Endodermal cell (in vitro differentiated cells): ENCODE measurements at regions not wholly inside any gene's neighbourhood (a gene's known extent, or its start where the extent isn't known, plus 50 kb on each side); places are given as distances from the start of the nearest gene placed in this dataset.

Experiments
- DNase-seq: peaks from one replicate; pipeline ENCODE4 v3.0.0-alpha.2; 2017
- H3K27ac ChIP-seq: 2 replicates; pipeline ENCODE4 v1.5.1; 2013; ENCODE audit warnings: mild to moderate bottlenecking, low read depth, low read length, moderate library complexity
- H3K27me3 ChIP-seq: 2 replicates; pipeline ENCODE4 v1.6.1; 2013; ENCODE audit warnings: mild to moderate bottlenecking, low read length, moderate library complexity; ENCODE audit not compliant: insufficient read depth, control insufficient read depth, poor library complexity, severe bottlenecking
- H3K36me3 ChIP-seq: 2 replicates; pipeline ENCODE4 v1.7.0; 2013; ENCODE audit warnings: mild to moderate bottlenecking, low read length, moderate library complexity; ENCODE audit not compliant: control insufficient read depth, insufficient read depth
- H3K4me1 ChIP-seq: one replicate; pipeline ENCODE4 v1.7.0; 2013; ENCODE audit warnings: low read length; ENCODE audit not compliant: control insufficient read depth, insufficient read depth
- H3K4me3 ChIP-seq: 2 replicates; pipeline ENCODE4 v1.5.1; 2013; ENCODE audit warnings: mild to moderate bottlenecking, low read length, moderate library complexity
- H3K9ac ChIP-seq: 2 replicates; pipeline ENCODE4 v1.6.1; 2013; ENCODE audit warnings: mild to moderate bottlenecking, low read length, moderate library complexity; ENCODE audit not compliant: poor library complexity, severe bottlenecking; ENCODE audit errors: extremely low read depth
- H3K9me3 ChIP-seq: 2 replicates; pipeline ENCODE4 v1.6.1; 2013; ENCODE audit warnings: mild to moderate bottlenecking, low read length, moderate library complexity; ENCODE audit not compliant: control insufficient read depth
- H3K27ac Mint-ChIP-seq: 2 replicates; pipeline ENCODE4 v1.8.0; 2020; ENCODE audit warnings: mixed read lengths
- H3K27me3 Mint-ChIP-seq: 2 replicates; pipeline ENCODE4 v1.8.0; 2021; ENCODE audit warnings: mild to moderate bottlenecking, mixed read lengths; ENCODE audit not compliant: insufficient read depth
- H3K36me3 Mint-ChIP-seq: 2 replicates; pipeline ENCODE4 v1.8.0; 2020; ENCODE audit warnings: low read depth, mixed read lengths
- H3K4me1 Mint-ChIP-seq: 2 replicates; pipeline ENCODE4 v1.8.0; 2020; ENCODE audit warnings: mixed read lengths
- H3K4me3 Mint-ChIP-seq: 2 replicates; pipeline ENCODE4 v1.8.0; 2020; ENCODE audit warnings: mild to moderate bottlenecking, moderate library complexity, mixed read lengths
- H3K9me3 Mint-ChIP-seq: 2 replicates; pipeline ENCODE4 v1.8.0; 2020; ENCODE audit warnings: mild to moderate bottlenecking, mixed read lengths
- WGBS, 2 experiments: methylation state at CpG; one replicate each; pipeline versions ENCODE4 v1.1.5 to v1.1.7; 2013; ENCODE audit warnings: missing lambda C conversion rate in 2 of 2, mixed read lengths in 1 of 2; ENCODE audit not compliant: insufficient coverage in 1 of 2, insufficient read length in 1 of 2; 5-methylcytosine and 5-hydroxymethylcytosine counted together
- TF ChIP-seq, protein P1 (sequence below): fragments of 200-600 bp; sonication (generic); conservative IDR thresholded peaks from 2 replicates; pipeline ENCODE4 v1.5.0; 2021; ENCODE audit warnings: antibody characterized with exemption, mild to moderate bottlenecking

DNA sequence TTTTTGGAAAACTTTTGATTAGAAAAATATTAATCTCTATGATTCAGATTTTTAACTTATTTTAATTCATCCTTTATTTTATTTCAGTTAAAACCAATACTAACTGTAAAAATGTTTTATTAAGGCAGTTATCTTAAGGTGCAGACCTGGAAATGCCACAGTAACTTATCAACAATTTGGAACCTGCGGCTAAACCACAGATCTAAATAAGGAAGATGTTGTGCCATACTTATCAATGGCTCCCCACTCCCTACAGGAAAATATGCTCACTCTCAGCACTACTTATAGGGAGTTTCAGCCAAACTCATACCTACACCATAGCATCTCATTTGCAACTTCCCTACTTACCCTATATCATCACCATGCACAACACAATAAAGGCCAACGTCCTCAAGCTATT, 226.9 kb upstream of the KYNU start:
- H3K9me3 Mint-ChIP-seq: peaks cover 10% of the 10 kb centered on the region
- Histone ChIP-seq H3K36me3 (no peaks in the 10 kb centered on the region), H3K27ac (no peak overlapping the region), H3K27me3 (peaks cover 13% of the 10 kb centered on the region), H3K4me1 (no peaks in the 10 kb centered on the region), H3K4me3 (no peak overlapping the region), H3K9me3 (no peaks in the 10 kb centered on the region), H3K9ac (no peak overlapping the region)
- peaks cover 9% of the 10 kb centered on the region for H3K27me3 Mint-ChIP-seq
- DNase-seq: no peak
- TF ChIP-seq, protein P1, sequence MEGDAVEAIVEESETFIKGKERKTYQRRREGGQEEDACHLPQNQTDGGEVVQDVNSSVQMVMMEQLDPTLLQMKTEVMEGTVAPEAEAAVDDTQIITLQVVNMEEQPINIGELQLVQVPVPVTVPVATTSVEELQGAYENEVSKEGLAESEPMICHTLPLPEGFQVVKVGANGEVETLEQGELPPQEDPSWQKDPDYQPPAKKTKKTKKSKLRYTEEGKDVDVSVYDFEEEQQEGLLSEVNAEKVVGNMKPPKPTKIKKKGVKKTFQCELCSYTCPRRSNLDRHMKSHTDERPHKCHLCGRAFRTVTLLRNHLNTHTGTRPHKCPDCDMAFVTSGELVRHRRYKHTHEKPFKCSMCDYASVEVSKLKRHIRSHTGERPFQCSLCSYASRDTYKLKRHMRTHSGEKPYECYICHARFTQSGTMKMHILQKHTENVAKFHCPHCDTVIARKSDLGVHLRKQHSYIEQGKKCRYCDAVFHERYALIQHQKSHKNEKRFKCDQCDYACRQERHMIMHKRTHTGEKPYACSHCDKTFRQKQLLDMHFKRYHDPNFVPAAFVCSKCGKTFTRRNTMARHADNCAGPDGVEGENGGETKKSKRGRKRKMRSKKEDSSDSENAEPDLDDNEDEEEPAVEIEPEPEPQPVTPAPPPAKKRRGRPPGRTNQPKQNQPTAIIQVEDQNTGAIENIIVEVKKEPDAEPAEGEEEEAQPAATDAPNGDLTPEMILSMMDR: no peak
- H3K4me3 Mint-ChIP-seq: no peak overlapping the region
- H3K4me1 Mint-ChIP-seq: peaks cover 4% of the 10 kb centered on the region
- H3K36me3 Mint-ChIP-seq: no peaks in the 10 kb centered on the region
- WGBS, 2 experiments: 93 to 100% methylated on average over 2 of the region's 2 CpGs
- no peak overlapping the region for H3K27ac Mint-ChIP-seq

DNA sequence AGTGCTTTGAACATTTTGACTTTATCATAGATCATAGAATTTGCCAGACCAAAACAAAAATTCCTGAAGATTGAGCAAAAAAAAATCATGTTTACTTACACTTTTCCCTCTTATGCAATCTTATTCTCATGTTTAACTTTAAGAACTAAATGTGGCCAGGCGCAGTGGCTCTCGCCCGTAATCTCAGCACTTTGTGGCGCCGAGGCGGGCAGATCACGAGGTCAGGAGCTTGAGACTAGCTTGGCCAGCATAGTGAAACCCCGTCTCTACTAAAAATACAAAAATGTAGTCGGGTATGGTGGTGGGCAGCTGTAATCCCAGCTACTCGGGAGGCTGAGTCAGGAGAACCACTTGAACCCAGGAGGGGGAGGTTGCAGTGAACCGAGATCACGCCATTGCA, 227.9 kb upstream of the KYNU start:
- Mint-ChIP-seq H3K36me3 (no peaks in the 10 kb centered on the region), H3K4me1 (peaks cover 4% of the 10 kb centered on the region), H3K27ac (no peak overlapping the region)

GRCh38 chr2:142642650-142643049, 234.8 kb upstream of the KYNU start:
- Mint-ChIP-seq H3K4me3 (no peak overlapping the region), H3K4me1 (peaks cover 4% of the 10 kb centered on the region), H3K27ac (no peak overlapping the region), H3K27me3 (peaks cover 10% of the 10 kb centered on the region), H3K36me3 (no peaks in the 10 kb centered on the region), H3K9me3 (peaks cover 6% of the 10 kb centered on the region)
- Histone ChIP-seq H3K4me3 (no peak overlapping the region), H3K27me3 (peaks cover 12% of the 10 kb centered on the region), H3K4me1 (no peaks in the 10 kb centered on the region), H3K36me3 (no peaks in the 10 kb centered on the region), H3K9ac (no peak overlapping the region), H3K9me3 (peaks cover 7% of the 10 kb centered on the region), H3K27ac (no peak overlapping the region)
- DNase-seq: no peak
- TF ChIP-seq, protein P1: no peak
- WGBS, 2 experiments: 89% methylated on average over 2 of the region's 2 CpGs; no CpG with 5 or more reads in 1 of the 2 experiments

More for the DNA sequence above, 227.9 kb upstream of the KYNU start:
- no peaks in the 10 kb centered on the region for H3K4me1 ChIP-seq
- TF ChIP-seq, protein P1: no peak
- H3K9ac ChIP-seq: no peak overlapping the region
- no peak overlapping the region for H3K27ac ChIP-seq
- DNase-seq: no peak
- no peak overlapping the region for H3K4me3 ChIP-seq
- H3K27me3 Mint-ChIP-seq: peaks cover 18% of the 10 kb centered on the region
- no peaks in the 10 kb centered on the region for H3K36me3 ChIP-seq
- H3K4me3 Mint-ChIP-seq: no peak overlapping the region
- H3K9me3 ChIP-seq: no peaks in the 10 kb centered on the region
- peaks cover 17% of the 10 kb centered on the region for H3K27me3 ChIP-seq
- 94 to 97% methylated on average over 12 of the region's 12 CpGs for WGBS, 2 experiments
- H3K9me3 Mint-ChIP-seq: peaks cover 10% of the 10 kb centered on the region
